ENCODE measurements at regions not wholly inside any gene's neighbourhood (a gene's known extent, or its start where the extent isn't known, plus 50 kb on each side); places are given as distances from the start of the nearest gene placed in this dataset.

DNA sequence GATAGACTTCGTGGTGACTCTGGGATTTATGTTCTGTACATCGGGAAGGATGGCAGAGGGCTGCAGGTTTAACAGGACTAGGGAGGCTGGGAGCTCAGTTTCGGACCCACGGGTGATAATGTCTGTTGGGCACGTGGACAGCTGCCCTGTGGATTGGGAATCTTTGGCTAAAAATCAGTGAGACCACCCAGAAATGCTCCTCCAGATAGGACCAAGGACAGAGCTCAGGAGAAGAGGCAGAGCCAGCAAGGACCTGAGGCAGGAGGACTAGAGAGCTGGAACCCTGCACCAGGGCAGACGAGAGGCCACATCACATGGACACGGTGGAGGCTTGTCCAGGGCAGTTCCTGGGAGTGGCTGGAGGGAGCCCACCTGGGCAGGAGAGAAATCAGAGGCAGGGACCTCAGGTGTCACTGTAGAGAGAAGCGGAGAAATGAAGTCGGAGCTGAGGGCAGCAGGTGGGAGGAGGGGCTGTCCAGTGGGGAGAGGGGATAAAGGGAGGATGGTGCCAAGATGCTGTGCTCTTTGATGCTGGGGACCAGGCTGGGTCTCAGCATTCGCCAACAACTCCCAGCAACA lies 79.2 kb downstream of the CPZ start:
- TF ChIP-seq EP300 (IDR thresholded peaks at IDR 0.05; ENCODE audit: borderline replicate concordance in 1 of 2, low read depth in 2 of 2, low read length in 2 of 2) (no peak), SP1 (IDR thresholded peaks at IDR 0.05; ENCODE audit: low read depth, low read length) (no peak), SP4 (IDR thresholded peaks at IDR 0.05; ENCODE audit: low read length) (no peak), NRF1 (IDR thresholded peaks at IDR 0.05; ENCODE audit: low read depth, low read length) (no peak), JUN (IDR thresholded peaks at IDR 0.05; ENCODE audit: low read depth, low read length) (no peak), RBBP5 (IDR thresholded peaks at IDR 0.05; ENCODE audit: borderline replicate concordance, low read depth, low read length) (no peak), POLR2A (IDR thresholded peaks at IDR 0.05; ENCODE audit: control extremely low read depth in 1 of 2, low read depth in 2 of 2, low read length in 2 of 2) (no peak)
- TF ChIP-seq, protein P1, sequence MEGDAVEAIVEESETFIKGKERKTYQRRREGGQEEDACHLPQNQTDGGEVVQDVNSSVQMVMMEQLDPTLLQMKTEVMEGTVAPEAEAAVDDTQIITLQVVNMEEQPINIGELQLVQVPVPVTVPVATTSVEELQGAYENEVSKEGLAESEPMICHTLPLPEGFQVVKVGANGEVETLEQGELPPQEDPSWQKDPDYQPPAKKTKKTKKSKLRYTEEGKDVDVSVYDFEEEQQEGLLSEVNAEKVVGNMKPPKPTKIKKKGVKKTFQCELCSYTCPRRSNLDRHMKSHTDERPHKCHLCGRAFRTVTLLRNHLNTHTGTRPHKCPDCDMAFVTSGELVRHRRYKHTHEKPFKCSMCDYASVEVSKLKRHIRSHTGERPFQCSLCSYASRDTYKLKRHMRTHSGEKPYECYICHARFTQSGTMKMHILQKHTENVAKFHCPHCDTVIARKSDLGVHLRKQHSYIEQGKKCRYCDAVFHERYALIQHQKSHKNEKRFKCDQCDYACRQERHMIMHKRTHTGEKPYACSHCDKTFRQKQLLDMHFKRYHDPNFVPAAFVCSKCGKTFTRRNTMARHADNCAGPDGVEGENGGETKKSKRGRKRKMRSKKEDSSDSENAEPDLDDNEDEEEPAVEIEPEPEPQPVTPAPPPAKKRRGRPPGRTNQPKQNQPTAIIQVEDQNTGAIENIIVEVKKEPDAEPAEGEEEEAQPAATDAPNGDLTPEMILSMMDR (IDR thresholded peaks at IDR 0.05; ENCODE audit: control extremely low read depth in 1 of 3, insufficient read depth in 1 of 3, low read depth in 1 of 3, low read length in 3 of 3): no peak

Measured in H1 (cell line).